GM12878 (cell line): ENCODE measurements at regions not wholly inside any gene's neighbourhood (a gene's known extent, or its start where the extent isn't known, plus 50 kb on each side); places are given as distances from the start of the nearest gene placed in this dataset.

ENCODE experiments used
- ATAC-seq: fragments of 200-7000 bp; cut with Tn5 transposase; 3 replicates; pipeline ENCODE4 v1.9.1; 2020; ENCODE audit warnings: mild to moderate bottlenecking, moderate library complexity
- BruUV-seq: library from RNA; stranded (reverse); fragments of 400-500 nt; replicated peaks from 2 replicates; lab custom pipeline; 2021; lab: Mats Ljungman, UMichigan
- CTCF ChIA-PET: fragments of 300-600 bp; sonication (Branson Sonifier 250); formaldehyde crosslinking; extraction: SDS; loops from one replicate; lab custom pipeline; 2021; ENCODE audit warnings: inconsistent platforms; lab: Yijun Ruan, JAX
- POLR2A ChIA-PET: fragments of 350-600 bp; formaldehyde crosslinking; extraction: SDS; loops from one replicate; lab custom pipeline; 2021; ENCODE audit warnings: inconsistent platforms; lab: Charles Lee
- RAD21 ChIA-PET: fragments of 300-600 bp; sonication (Branson Sonifier 250); formaldehyde crosslinking; loops from one replicate; lab custom pipeline; 2023; ENCODE audit warnings: antibody characterized with exemption; ENCODE audit not compliant: unreplicated experiment; lab: Charles Lee
- SMC1A ChIA-PET: fragments of 300-600 bp; sonication (Branson Sonifier 250); formaldehyde crosslinking; loops from one replicate; lab custom pipeline; 2023; ENCODE audit not compliant: unreplicated experiment, uncharacterized antibody; lab: Charles Lee
- DNase-seq: peaks from one replicate; pipeline ENCODE4 v3.0.0-alpha.2; 2011; ENCODE audit warnings: low read depth, low spot score
- FAIRE-seq: peaks from 3 replicates; lab custom pipeline; 2011; peaks lifted over from hg19 to GRCh38; lab: Jason Lieb, UNC
- H2AFZ ChIP-seq: 2 replicates; pipeline ENCODE4 v1.6.0; 2011; ENCODE audit warnings: low read depth, low read length, control low read depth; ENCODE audit not compliant: control insufficient read depth
- H3K27ac ChIP-seq: 2 replicates; pipeline ENCODE4 v1.5.1; 2011; ENCODE audit warnings: control low read depth; ENCODE audit not compliant: control insufficient read depth, insufficient read depth
- H3K27me3 ChIP-seq, 2 experiments: replicated peaks in 1 of 2; 2 replicates each; pipeline versions ENCODE4 v1.6.0 to v1.6.1; 2011; ENCODE audit warnings: low read length in 1 of 2; ENCODE audit not compliant: control insufficient read depth in 2 of 2, insufficient read depth in 2 of 2
- H3K36me3 ChIP-seq, 2 experiments: 2 replicates each; pipeline ENCODE4 v1.5.1; 2011; ENCODE audit warnings: low read length in 1 of 2; ENCODE audit not compliant: control insufficient read depth in 2 of 2, insufficient read depth in 2 of 2
- H3K4me1 ChIP-seq: 2 replicates; pipeline ENCODE4 v1.6.1; 2011; ENCODE audit warnings: mild to moderate bottlenecking, low read length, moderate library complexity, mixed read lengths; ENCODE audit not compliant: control insufficient read depth, insufficient read depth
- H3K4me2 ChIP-seq: 2 replicates; pipeline ENCODE4 v1.6.0; 2011; ENCODE audit warnings: control low read depth; ENCODE audit not compliant: control insufficient read depth, insufficient read depth
- H3K4me3 ChIP-seq: fragments of 200-600 bp; sonication (generic); 2 replicates; pipeline ENCODE4 v1.5.1; 2016
- H3K79me2 ChIP-seq: 2 replicates; pipeline ENCODE4 v1.6.0; 2011; ENCODE audit warnings: low read length; ENCODE audit not compliant: control insufficient read depth, insufficient read depth
- H3K9ac ChIP-seq: 2 replicates; pipeline ENCODE4 v1.8.0; 2011; ENCODE audit warnings: low read length, control low read depth, mixed read lengths; ENCODE audit not compliant: control insufficient read depth, insufficient read depth
- H3K9me3 ChIP-seq: replicated peaks from 3 replicates; pipeline ENCODE4 v1.5.1; 2011; ENCODE audit warnings: mild to moderate bottlenecking, low read length; ENCODE audit not compliant: control insufficient read depth, insufficient read depth
- H4K20me1 ChIP-seq: 2 replicates; pipeline ENCODE4 v1.6.0; 2011; ENCODE audit not compliant: control insufficient read depth, insufficient read depth
- FOS ChIP-seq: IDR thresholded peaks from 3 replicates; pipeline ENCODE4 v1.6.1; 2011; ENCODE audit warnings: borderline replicate concordance; ENCODE audit not compliant: insufficient read length; ENCODE audit errors: extremely low read depth
- FOXM1 ChIP-seq: IDR thresholded peaks from 2 replicates; pipeline ENCODE4 v1.6.1; 2012; ENCODE audit warnings: low read depth, mild to moderate bottlenecking, inconsistent platforms, low read length, moderate library complexity
- GABPA ChIP-seq: IDR thresholded peaks from 2 replicates; pipeline ENCODE4 v1.6.1; 2014; ENCODE audit warnings: antibody characterized with exemption, low read depth, mild to moderate bottlenecking, inconsistent platforms
- KDM1A ChIP-seq: fragments of 200-600 bp; sonication (generic); IDR thresholded peaks from 2 replicates; pipeline ENCODE4 v1.6.1; 2016; ENCODE audit warnings: borderline replicate concordance
- MYC ChIP-seq: IDR thresholded peaks from 2 replicates; pipeline ENCODE4 v1.6.1; 2011; ENCODE audit warnings: mild to moderate bottlenecking, low read length, moderate library complexity, inconsistent platforms; ENCODE audit not compliant: insufficient read depth, insufficient replicate concordance, insufficient read length, severe bottlenecking
- NFYB ChIP-seq: IDR thresholded peaks from 2 replicates; pipeline ENCODE4 v1.6.1; 2011; ENCODE audit warnings: low read depth, mild to moderate bottlenecking, low read length, improper control_type of control experiment, moderate library complexity; ENCODE audit not compliant: insufficient read depth
- SP1 ChIP-seq: IDR thresholded peaks from one replicate; pipeline ENCODE4 v1.6.1; 2011; ENCODE audit warnings: low read depth, low read length
- TAF1 ChIP-seq: IDR thresholded peaks from 2 replicates; pipeline ENCODE4 v1.6.1; 2011; ENCODE audit warnings: mild to moderate bottlenecking, low read depth, low read length, borderline replicate concordance
- TARDBP ChIP-seq: IDR thresholded peaks from 2 replicates; pipeline ENCODE4 v1.6.1; 2016; ENCODE audit warnings: borderline replicate concordance
- WGBS: methylation state at CpG from one replicate; pipeline ENCODE4 v1.1.6; 2016; ENCODE audit warnings: low lambda C conversion rate; ENCODE audit not compliant: insufficient replicate concordance, insufficient coverage; ENCODE audit errors: missing lambda C conversion rate; 5-methylcytosine and 5-hydroxymethylcytosine counted together
- in situ Hi-C: fragments of 300-500 bp; cut with MboI; formaldehyde crosslinking; loops from 9 replicates; pipeline ENCODE4 v1.14.3; 2018; ENCODE audit warnings: mixed read lengths
- intact Hi-C: fragments of 100-400 bp; cut with micrococcal nuclease; formaldehyde crosslinking; loops from one replicate; pipeline ENCODE4 v1.14.2; 2022; ENCODE audit not compliant: unreplicated experiment
- TF ChIP-seq, protein P1 (sequence below): fragments of 450-650 bp; IDR thresholded peaks from 2 replicates; pipeline ENCODE4 v1.6.1; 2014; ENCODE audit warnings: mild to moderate bottlenecking
- TF ChIP-seq, protein P2 (sequence below), 3 experiments: IDR thresholded peaks in 2 of 3; conservative IDR thresholded peaks in 1 of 3; 2 replicates each; pipeline ENCODE4 v1.5.1; 2011; ENCODE audit warnings: low read depth in 3 of 3, low read length in 3 of 3, mild to moderate bottlenecking in 3 of 3, control low read depth in 2 of 3, moderate library complexity in 2 of 3, inconsistent platforms in 1 of 3, mixed read lengths in 1 of 3; ENCODE audit not compliant: control insufficient read depth in 2 of 3, insufficient read depth in 1 of 3; ENCODE audit errors: extremely low read depth in 1 of 3
- TF ChIP-seq, protein P3 (sequence below): IDR thresholded peaks from 2 replicates; pipeline ENCODE4 v1.6.1; 2012; ENCODE audit warnings: low read depth, low read length, improper control_type of control experiment
- TF ChIP-seq, protein P4 (sequence below): fragments of 450-650 bp; formaldehyde crosslinking; IDR thresholded peaks from 2 replicates; pipeline ENCODE4 v1.5.0; 2022; ENCODE audit warnings: mild to moderate bottlenecking, missing genetic modification characterization
- TF ChIP-seq, protein P5 (sequence below): fragments of 450-650 bp; IDR thresholded peaks from 2 replicates; pipeline ENCODE4 v1.6.1; 2017; ENCODE audit warnings: antibody characterized with exemption, mild to moderate bottlenecking, moderate library complexity

DNA sequence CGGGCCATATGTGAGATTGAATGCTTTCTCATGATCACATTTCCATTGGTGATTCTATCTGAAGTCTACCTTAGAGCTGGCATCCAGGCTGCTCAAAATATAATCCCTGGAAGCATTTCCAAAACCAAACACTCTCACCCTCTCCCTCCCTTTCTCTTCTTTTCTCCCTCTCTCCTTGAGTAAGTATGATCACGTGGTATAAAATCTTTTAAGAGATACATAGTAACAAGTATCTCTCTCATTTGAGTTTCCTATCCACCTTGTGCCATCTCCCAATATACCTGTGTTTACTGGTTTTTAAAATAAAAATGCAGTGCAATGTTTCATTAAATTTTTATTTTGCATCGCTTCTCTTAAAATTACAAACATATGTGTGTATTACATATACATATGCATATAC, 350.9 kb upstream of the KCNH8 start:
- Histone ChIP-seq H3K4me3 (no peak overlapping the region), H2AFZ (no peak overlapping the region), H3K27me3 (no peaks in the 10 kb centered on the region), H3K9me3 (no peaks in the 10 kb centered on the region), H3K9ac (no peak overlapping the region), H3K79me2 (no peaks in the 10 kb centered on the region), H3K4me1 (no peaks in the 10 kb centered on the region), H3K36me3 (no peaks in the 10 kb centered on the region), H4K20me1 (no peaks in the 10 kb centered on the region), H3K27ac (no peak overlapping the region), H3K4me2 (no peak overlapping the region)
- SMC1A ChIA-PET: no interaction called here
- RAD21 ChIA-PET: no interaction called here
- POLR2A ChIA-PET: no interaction called here
- ATAC-seq: no peak
- no peak for DNase-seq
- intact Hi-C loops: no loop called here
- CTCF ChIA-PET: no interaction called here
- WGBS: 44% methylated on average over 3 of the region's 3 CpGs
- BruUV-seq: no TSS peak
- in situ Hi-C loops: no loop called here
- no peak for FAIRE-seq
- TF ChIP-seq TAF1: no peak
- TF ChIP-seq NFYB: no peak
- TF ChIP-seq, protein P1, sequence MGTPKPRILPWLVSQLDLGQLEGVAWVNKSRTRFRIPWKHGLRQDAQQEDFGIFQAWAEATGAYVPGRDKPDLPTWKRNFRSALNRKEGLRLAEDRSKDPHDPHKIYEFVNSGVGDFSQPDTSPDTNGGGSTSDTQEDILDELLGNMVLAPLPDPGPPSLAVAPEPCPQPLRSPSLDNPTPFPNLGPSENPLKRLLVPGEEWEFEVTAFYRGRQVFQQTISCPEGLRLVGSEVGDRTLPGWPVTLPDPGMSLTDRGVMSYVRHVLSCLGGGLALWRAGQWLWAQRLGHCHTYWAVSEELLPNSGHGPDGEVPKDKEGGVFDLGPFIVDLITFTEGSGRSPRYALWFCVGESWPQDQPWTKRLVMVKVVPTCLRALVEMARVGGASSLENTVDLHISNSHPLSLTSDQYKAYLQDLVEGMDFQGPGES: no peak
- no peak for TF ChIP-seq FOXM1
- no peak for TF ChIP-seq KDM1A
- TF ChIP-seq SP1: no peak
- no peak for TF ChIP-seq GABPA
- TF ChIP-seq, protein P2, sequence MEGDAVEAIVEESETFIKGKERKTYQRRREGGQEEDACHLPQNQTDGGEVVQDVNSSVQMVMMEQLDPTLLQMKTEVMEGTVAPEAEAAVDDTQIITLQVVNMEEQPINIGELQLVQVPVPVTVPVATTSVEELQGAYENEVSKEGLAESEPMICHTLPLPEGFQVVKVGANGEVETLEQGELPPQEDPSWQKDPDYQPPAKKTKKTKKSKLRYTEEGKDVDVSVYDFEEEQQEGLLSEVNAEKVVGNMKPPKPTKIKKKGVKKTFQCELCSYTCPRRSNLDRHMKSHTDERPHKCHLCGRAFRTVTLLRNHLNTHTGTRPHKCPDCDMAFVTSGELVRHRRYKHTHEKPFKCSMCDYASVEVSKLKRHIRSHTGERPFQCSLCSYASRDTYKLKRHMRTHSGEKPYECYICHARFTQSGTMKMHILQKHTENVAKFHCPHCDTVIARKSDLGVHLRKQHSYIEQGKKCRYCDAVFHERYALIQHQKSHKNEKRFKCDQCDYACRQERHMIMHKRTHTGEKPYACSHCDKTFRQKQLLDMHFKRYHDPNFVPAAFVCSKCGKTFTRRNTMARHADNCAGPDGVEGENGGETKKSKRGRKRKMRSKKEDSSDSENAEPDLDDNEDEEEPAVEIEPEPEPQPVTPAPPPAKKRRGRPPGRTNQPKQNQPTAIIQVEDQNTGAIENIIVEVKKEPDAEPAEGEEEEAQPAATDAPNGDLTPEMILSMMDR (IDR thresholded peaks at IDR 0.05 in 2 of 3, conservative IDR thresholded peaks at IDR 0.05 in 1 of 3; ENCODE audit: control insufficient read depth in 2 of 3, extremely low read depth in 1 of 3, insufficient read depth in 1 of 3, low read depth in 3 of 3, low read length in 3 of 3): no peak
- TF ChIP-seq, protein P3, sequence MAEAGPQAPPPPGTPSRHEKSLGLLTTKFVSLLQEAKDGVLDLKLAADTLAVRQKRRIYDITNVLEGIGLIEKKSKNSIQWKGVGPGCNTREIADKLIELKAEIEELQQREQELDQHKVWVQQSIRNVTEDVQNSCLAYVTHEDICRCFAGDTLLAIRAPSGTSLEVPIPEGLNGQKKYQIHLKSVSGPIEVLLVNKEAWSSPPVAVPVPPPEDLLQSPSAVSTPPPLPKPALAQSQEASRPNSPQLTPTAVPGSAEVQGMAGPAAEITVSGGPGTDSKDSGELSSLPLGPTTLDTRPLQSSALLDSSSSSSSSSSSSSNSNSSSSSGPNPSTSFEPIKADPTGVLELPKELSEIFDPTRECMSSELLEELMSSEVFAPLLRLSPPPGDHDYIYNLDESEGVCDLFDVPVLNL: no peak
- TF ChIP-seq MYC: no peak
- TF ChIP-seq, protein P4, sequence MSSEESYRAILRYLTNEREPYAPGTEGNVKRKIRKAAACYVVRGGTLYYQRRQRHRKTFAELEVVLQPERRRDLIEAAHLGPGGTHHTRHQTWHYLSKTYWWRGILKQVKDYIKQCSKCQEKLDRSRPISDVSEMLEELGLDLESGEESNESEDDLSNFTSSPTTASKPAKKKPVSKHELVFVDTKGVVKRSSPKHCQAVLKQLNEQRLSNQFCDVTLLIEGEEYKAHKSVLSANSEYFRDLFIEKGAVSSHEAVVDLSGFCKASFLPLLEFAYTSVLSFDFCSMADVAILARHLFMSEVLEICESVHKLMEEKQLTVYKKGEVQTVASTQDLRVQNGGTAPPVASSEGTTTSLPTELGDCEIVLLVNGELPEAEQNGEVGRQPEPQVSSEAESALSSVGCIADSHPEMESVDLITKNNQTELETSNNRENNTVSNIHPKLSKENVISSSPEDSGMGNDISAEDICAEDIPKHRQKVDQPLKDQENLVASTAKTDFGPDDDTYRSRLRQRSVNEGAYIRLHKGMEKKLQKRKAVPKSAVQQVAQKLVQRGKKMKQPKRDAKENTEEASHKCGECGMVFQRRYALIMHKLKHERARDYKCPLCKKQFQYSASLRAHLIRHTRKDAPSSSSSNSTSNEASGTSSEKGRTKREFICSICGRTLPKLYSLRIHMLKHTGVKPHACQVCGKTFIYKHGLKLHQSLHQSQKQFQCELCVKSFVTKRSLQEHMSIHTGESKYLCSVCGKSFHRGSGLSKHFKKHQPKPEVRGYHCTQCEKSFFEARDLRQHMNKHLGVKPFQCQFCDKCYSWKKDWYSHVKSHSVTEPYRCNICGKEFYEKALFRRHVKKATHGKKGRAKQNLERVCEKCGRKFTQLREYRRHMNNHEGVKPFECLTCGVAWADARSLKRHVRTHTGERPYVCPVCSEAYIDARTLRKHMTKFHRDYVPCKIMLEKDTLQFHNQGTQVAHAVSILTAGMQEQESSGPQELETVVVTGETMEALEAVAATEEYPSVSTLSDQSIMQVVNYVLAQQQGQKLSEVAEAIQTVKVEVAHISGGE (CRISPR knock-in tag): no peak
- no peak for TF ChIP-seq TARDBP
- TF ChIP-seq FOS: no peak
- TF ChIP-seq, protein P5, sequence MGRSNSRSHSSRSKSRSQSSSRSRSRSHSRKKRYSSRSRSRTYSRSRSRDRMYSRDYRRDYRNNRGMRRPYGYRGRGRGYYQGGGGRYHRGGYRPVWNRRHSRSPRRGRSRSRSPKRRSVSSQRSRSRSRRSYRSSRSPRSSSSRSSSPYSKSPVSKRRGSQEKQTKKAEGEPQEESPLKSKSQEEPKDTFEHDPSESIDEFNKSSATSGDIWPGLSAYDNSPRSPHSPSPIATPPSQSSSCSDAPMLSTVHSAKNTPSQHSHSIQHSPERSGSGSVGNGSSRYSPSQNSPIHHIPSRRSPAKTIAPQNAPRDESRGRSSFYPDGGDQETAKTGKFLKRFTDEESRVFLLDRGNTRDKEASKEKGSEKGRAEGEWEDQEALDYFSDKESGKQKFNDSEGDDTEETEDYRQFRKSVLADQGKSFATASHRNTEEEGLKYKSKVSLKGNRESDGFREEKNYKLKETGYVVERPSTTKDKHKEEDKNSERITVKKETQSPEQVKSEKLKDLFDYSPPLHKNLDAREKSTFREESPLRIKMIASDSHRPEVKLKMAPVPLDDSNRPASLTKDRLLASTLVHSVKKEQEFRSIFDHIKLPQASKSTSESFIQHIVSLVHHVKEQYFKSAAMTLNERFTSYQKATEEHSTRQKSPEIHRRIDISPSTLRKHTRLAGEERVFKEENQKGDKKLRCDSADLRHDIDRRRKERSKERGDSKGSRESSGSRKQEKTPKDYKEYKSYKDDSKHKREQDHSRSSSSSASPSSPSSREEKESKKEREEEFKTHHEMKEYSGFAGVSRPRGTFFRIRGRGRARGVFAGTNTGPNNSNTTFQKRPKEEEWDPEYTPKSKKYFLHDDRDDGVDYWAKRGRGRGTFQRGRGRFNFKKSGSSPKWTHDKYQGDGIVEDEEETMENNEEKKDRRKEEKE: no peak
